ENCODE measurements at regions not wholly inside any gene's neighbourhood (a gene's known extent, or its start where the extent isn't known, plus 50 kb on each side); places are given as distances from the start of the nearest gene placed in this dataset.

DNA sequence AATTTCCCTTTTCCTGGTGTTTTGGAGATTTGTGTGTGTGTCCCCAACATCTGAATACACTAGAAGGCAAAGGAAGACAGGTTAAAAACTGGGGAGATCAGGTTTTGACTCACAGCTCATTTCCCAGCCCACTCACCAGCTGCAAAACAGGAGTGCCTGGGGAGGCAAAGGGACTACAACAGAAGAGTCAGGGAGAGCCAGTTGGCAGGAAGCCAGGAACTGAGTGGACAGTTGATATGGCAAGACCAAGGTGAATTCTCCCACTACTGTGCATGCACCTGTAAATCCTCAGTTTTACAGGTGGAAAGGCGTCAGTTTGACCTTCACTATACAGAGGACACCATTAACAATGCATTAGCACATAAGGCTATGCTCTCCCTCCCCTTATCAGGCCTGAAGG is 901.5 kb upstream of the SEMA6D start:
- Histone ChIP-seq H3K9me3 (no peaks in the 10 kb centered on the region), H3K36me3 (no peaks in the 10 kb centered on the region), H3K27ac (no peak overlapping the region), H3K4me1 (ENCODE audit: insufficient read depth) (no peaks in the 10 kb centered on the region), H3K27me3 (no peaks in the 10 kb centered on the region), H3K4me3 (no peak overlapping the region)
- DNase-seq: no peak
- TF ChIP-seq, protein P1, sequence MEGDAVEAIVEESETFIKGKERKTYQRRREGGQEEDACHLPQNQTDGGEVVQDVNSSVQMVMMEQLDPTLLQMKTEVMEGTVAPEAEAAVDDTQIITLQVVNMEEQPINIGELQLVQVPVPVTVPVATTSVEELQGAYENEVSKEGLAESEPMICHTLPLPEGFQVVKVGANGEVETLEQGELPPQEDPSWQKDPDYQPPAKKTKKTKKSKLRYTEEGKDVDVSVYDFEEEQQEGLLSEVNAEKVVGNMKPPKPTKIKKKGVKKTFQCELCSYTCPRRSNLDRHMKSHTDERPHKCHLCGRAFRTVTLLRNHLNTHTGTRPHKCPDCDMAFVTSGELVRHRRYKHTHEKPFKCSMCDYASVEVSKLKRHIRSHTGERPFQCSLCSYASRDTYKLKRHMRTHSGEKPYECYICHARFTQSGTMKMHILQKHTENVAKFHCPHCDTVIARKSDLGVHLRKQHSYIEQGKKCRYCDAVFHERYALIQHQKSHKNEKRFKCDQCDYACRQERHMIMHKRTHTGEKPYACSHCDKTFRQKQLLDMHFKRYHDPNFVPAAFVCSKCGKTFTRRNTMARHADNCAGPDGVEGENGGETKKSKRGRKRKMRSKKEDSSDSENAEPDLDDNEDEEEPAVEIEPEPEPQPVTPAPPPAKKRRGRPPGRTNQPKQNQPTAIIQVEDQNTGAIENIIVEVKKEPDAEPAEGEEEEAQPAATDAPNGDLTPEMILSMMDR (IDR thresholded peaks at IDR 0.05): no peak
- TF ChIP-seq EP300 (IDR thresholded peaks at IDR 0.05) (no peak), POLR2A (IDR thresholded peaks at IDR 0.05) (no peak)
- WGBS, 3 donors: 56 to 91% (median 59%) methylated on average over 1 of the region's 1 CpG
- intact Hi-C loops (cut with DNase I): no loop called here

DNA sequence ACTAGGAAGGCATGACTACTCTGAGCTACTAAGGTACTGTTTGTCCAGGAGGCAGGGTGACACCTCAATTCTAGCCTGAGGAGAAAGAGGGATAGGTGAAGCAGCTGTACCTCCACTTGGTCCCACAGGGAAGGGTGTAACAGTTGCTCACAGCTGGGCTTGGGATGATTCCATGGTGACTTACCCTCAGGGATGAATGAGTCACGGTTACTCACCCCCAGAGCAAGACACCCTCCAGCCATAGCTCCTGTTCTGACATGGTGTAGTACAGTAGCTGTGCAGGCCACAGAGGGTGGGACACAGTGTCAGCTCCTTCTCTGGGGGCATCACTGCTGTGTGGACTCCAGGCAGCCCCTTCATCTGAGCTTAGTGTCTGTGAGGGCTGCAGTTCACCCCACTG is 868.6 kb upstream of the SEMA6D start:
- Histone ChIP-seq H3K36me3 (no peaks in the 10 kb centered on the region), H3K4me3 (no peak overlapping the region), H3K4me1 (ENCODE audit: insufficient read depth) (no peaks in the 10 kb centered on the region), H3K27me3 (no peaks in the 10 kb centered on the region), H3K9me3 (no peaks in the 10 kb centered on the region), H3K27ac (no peak overlapping the region)
- intact Hi-C loops (cut with DNase I): no loop called here
- TF ChIP-seq POLR2A (IDR thresholded peaks at IDR 0.05) (no peak), EP300 (IDR thresholded peaks at IDR 0.05) (no peak)
- TF ChIP-seq, protein P1 (IDR thresholded peaks at IDR 0.05): no peak
- DNase-seq: no peak
- 71 to 84% (median 82%) methylated on average over 1 of the region's 1 CpG for WGBS, 3 donors

DNA sequence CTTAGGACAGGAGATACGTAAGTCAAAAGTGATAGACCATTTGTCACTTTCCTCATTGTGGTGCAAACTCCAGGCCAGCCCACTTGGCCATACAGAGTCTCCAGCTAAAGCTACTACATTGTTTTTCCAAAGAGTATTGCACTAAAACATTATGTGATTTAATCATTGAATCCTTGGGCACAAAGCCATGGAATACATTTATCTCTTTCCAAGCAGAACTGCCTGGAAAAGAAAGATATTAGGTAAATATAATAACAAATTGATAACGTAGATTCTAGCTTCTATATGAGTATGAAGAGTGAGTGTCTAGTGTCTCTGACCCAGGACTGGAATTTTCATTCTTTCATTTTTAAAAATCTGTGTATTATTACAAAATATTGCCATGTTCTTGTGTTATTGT is 863.7 kb upstream of the SEMA6D start:
- no peak for DNase-seq
- no peak for TF ChIP-seq POLR2A (IDR thresholded peaks at IDR 0.05)
- TF ChIP-seq, protein P1 (IDR thresholded peaks at IDR 0.05): no peak
- no peak for TF ChIP-seq EP300 (IDR thresholded peaks at IDR 0.05)
- H3K27me3 ChIP-seq: no peaks in the 10 kb centered on the region
- no peaks in the 10 kb centered on the region for H3K9me3 ChIP-seq
- 29 to 43% (median 29%) methylated on average over 2 of the region's 2 CpGs for WGBS, 3 donors
- no peak overlapping the region for H3K4me3 ChIP-seq
- H3K36me3 ChIP-seq: no peaks in the 10 kb centered on the region
- H3K4me1 ChIP-seq (ENCODE audit: insufficient read depth): no peaks in the 10 kb centered on the region
- intact Hi-C loops (cut with DNase I): no loop called here
- H3K27ac ChIP-seq: no peak overlapping the region

DNA sequence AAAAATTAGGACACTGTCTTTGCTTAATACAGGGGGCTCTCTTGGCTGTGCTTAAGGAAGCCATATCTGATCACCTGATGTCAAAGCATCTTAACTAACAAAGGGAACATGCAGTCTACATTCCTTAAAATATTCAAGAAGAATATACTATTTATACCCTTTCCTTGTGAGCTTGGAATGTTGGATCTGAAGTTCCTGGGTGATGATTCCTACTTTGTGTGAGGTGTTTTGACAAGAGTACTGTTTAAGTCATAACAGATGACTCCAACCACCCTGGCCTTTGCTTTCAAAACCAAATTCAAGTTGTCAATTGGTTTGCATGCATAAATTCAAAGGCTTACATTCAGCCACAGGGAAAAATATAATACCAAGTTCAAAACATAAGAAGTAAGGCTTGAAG is 862.7 kb upstream of the SEMA6D start:
- H3K27ac ChIP-seq: no peak overlapping the region
- TF ChIP-seq EP300 (IDR thresholded peaks at IDR 0.05) (no peak), POLR2A (IDR thresholded peaks at IDR 0.05) (no peak)
- TF ChIP-seq, protein P1 (IDR thresholded peaks at IDR 0.05): no peak
- H3K27me3 ChIP-seq: no peaks in the 10 kb centered on the region
- H3K9me3 ChIP-seq: no peaks in the 10 kb centered on the region
- H3K36me3 ChIP-seq: no peaks in the 10 kb centered on the region
- intact Hi-C loops (cut with DNase I): no loop called here
- no peak for DNase-seq
- no peak overlapping the region for H3K4me3 ChIP-seq
- H3K4me1 ChIP-seq (ENCODE audit: insufficient read depth): no peaks in the 10 kb centered on the region

DNA sequence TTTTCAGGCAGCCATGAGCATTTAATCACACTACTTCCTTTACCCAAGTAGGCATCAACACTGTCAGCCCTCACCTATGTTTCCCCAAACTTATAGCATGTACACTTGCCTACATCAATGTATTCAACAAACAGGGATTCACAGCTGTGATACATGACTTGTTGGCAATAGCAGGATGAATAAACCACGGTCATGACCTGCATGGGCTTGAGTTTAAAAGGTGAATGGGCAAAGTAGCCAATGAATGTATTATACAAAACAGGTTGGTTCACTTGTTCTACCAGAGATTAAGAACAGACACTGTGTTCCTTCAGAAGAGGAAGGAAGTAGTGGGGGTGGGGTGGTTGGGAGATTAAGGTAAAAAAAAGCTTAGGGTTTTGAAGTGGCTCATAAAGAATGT is 861.9 kb upstream of the SEMA6D start:
- TF ChIP-seq EP300 (IDR thresholded peaks at IDR 0.05) (no peak), POLR2A (IDR thresholded peaks at IDR 0.05) (no peak)
- TF ChIP-seq, protein P1 (IDR thresholded peaks at IDR 0.05): no peak
- Histone ChIP-seq H3K27ac (no peak overlapping the region), H3K27me3 (no peaks in the 10 kb centered on the region), H3K4me1 (ENCODE audit: insufficient read depth) (no peaks in the 10 kb centered on the region), H3K9me3 (no peaks in the 10 kb centered on the region), H3K36me3 (no peaks in the 10 kb centered on the region), H3K4me3 (no peak overlapping the region)
- WGBS, 3 donors: 71 to 87% (median 74%) methylated on average over 1 of the region's 1 CpG
- intact Hi-C loops (cut with DNase I): no loop called here
- DNase-seq: no peak
